Esophagus squamous epithelium (tissue), 5 donors: ENCODE measurements at regions not wholly inside any gene's neighbourhood (a gene's known extent, or its start where the extent isn't known, plus 50 kb on each side); places are given as distances from the start of the nearest gene placed in this dataset.

Experiments used
- DNase-seq: peaks from one replicate; lab custom pipeline; 2025; lab: John Stamatoyannopoulos, UW
- H3K27ac ChIP-seq, 4 donors: fragments of 200-600 bp; sonication (generic); one replicate each; pipeline ENCODE4 v1.5.1; 2016 to 2019; ENCODE audit warnings: mild to moderate bottlenecking in 1 of 4
- H3K27me3 ChIP-seq, 4 donors: fragments of 200-600 bp; sonication (generic); 1 replicate in 3 of 4; 2 replicates in 1 of 4; pipeline versions ENCODE4 v1.5.1 to v1.6.0; 2017 to 2021; ENCODE audit warnings: antibody characterized with exemption in 1 of 4
- H3K36me3 ChIP-seq, 3 donors: fragments of 200-600 bp; sonication (generic); one replicate each; pipeline ENCODE4 v1.5.1; 2016 to 2019
- H3K4me1 ChIP-seq, 3 donors: fragments of 200-600 bp; sonication (generic); one replicate each; pipeline ENCODE4 v1.5.1; 2017 to 2019
- H3K4me3 ChIP-seq, 4 donors: fragments of 200-600 bp; sonication (generic); 1 replicate in 3 of 4; 2 replicates in 1 of 4; pipeline ENCODE4 v1.5.1; 2016 to 2019; ENCODE audit warnings: mild to moderate bottlenecking in 2 of 4, moderate library complexity in 1 of 4
- H3K9me3 ChIP-seq, 3 donors: fragments of 200-600 bp; sonication (generic); one replicate each; pipeline ENCODE4 v1.5.1; 2016 to 2019
- POLR2A ChIP-seq, 4 donors: fragments of 450-650 bp; IDR thresholded peaks; one replicate each; pipeline ENCODE4 v1.6.1; 2017; ENCODE audit warnings: antibody characterized with exemption in 4 of 4, mild to moderate bottlenecking in 4 of 4, moderate library complexity in 3 of 4
- WGBS, 2 donors: methylation state at CpG; one replicate each; pipeline ENCODE4 v1.1.5; 2018; 5-methylcytosine and 5-hydroxymethylcytosine counted together
- intact Hi-C: fragments of 100-400 bp; cut with DNase I; formaldehyde crosslinking; loops from one replicate; pipeline ENCODE4 v1.15.0; 2022
- TF ChIP-seq, protein P1 (sequence below), 6 experiments: fragments of 450-650 bp in 4 of 6; fragments of 200-600 bp in 2 of 6; sonication (generic) in 2 of 6; IDR thresholded peaks; one replicate each; pipeline ENCODE4 v1.5.1; 2016 to 2019; ENCODE audit warnings: antibody characterized with exemption in 6 of 6, mild to moderate bottlenecking in 4 of 6, moderate library complexity in 4 of 6
- donor health status: DM: yes; HTN: yes; CAD: no.

- TF ChIP-seq, protein P1, sequence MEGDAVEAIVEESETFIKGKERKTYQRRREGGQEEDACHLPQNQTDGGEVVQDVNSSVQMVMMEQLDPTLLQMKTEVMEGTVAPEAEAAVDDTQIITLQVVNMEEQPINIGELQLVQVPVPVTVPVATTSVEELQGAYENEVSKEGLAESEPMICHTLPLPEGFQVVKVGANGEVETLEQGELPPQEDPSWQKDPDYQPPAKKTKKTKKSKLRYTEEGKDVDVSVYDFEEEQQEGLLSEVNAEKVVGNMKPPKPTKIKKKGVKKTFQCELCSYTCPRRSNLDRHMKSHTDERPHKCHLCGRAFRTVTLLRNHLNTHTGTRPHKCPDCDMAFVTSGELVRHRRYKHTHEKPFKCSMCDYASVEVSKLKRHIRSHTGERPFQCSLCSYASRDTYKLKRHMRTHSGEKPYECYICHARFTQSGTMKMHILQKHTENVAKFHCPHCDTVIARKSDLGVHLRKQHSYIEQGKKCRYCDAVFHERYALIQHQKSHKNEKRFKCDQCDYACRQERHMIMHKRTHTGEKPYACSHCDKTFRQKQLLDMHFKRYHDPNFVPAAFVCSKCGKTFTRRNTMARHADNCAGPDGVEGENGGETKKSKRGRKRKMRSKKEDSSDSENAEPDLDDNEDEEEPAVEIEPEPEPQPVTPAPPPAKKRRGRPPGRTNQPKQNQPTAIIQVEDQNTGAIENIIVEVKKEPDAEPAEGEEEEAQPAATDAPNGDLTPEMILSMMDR (IDR thresholded peaks at IDR 0.05), result no peak
- no peak for TF ChIP-seq POLR2A (IDR thresholded peaks at IDR 0.05)
- Histone ChIP-seq H3K9me3 (no peaks in the 10 kb centered on the region), H3K4me3 (no peak overlapping the region), H3K36me3 (no peaks in the 10 kb centered on the region), H3K27ac (no peak overlapping the region), H3K4me1 (no peaks in the 10 kb centered on the region), H3K27me3 (no peaks in the 10 kb centered on the region)
- WGBS, 2 donors, result 74 to 82% methylated on average over 6 of the region's 6 CpGs
- intact Hi-C loops, result no loop called here
- DNase-seq, result no peak
Measured at GRCh38 chr4:154143720-154144119, 347.9 kb downstream of the DCHS2 start.

DNA sequence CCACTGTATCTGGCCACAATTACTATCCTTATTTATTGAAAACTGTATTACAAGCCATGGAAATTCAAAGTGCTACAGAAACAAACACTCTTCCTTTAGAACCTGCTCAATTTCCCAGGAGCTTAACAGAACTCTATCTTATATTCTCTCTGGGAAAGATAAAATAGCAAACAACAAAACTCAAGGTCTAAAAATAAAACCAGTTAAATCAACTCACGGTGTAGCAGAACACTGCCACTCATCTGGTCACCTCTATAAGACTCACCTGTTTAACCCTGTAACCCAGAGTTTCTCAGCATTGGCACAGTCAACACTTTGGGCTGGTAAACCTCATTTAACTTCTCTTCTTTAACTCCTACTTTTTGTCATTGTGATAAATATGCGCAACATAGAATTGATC is 348.9 kb downstream of the DCHS2 start:
- TF ChIP-seq, protein P1 (IDR thresholded peaks at IDR 0.05), result no peak
- no peak for TF ChIP-seq POLR2A (IDR thresholded peaks at IDR 0.05)
- H3K27me3 ChIP-seq, result no peaks in the 10 kb centered on the region
- intact Hi-C loops, result no loop called here
- 74 to 84% methylated on average over 2 of the region's 2 CpGs for WGBS, 2 donors
- no peak for DNase-seq
- no peaks in the 10 kb centered on the region for H3K4me1 ChIP-seq
- no peak overlapping the region for H3K4me3 ChIP-seq
- H3K36me3 ChIP-seq, result no peaks in the 10 kb centered on the region
- H3K9me3 ChIP-seq, result no peaks in the 10 kb centered on the region
- no peak overlapping the region for H3K27ac ChIP-seq

GRCh38 chr4:154140869-154141268 is 350.7 kb downstream of the DCHS2 start:
- Histone ChIP-seq H3K36me3 (no peaks in the 10 kb centered on the region), H3K4me3 (no peak overlapping the region), H3K4me1 (no peaks in the 10 kb centered on the region), H3K27me3 (no peaks in the 10 kb centered on the region), H3K27ac (no peak overlapping the region), H3K9me3 (no peaks in the 10 kb centered on the region)
- TF ChIP-seq, protein P1 (IDR thresholded peaks at IDR 0.05), result no peak
- TF ChIP-seq POLR2A (IDR thresholded peaks at IDR 0.05), result no peak
- intact Hi-C loops, result no loop called here
- DNase-seq, result no peak
- WGBS, 2 donors, result 64 to 77% methylated on average over 3 of the region's 3 CpGs

GRCh38 chr4:154137320-154137905 is 348.5 kb upstream of the SFRP2 start:
- no peak overlapping the region for H3K27ac ChIP-seq
- intact Hi-C loops, result no loop called here
- TF ChIP-seq POLR2A (IDR thresholded peaks at IDR 0.05), result no peak
- TF ChIP-seq, protein P1 (IDR thresholded peaks at IDR 0.05), result no peak
- H3K36me3 ChIP-seq, result no peaks in the 10 kb centered on the region
- H3K4me1 ChIP-seq, result no peaks in the 10 kb centered on the region
- H3K9me3 ChIP-seq, result no peaks in the 10 kb centered on the region
- WGBS, 2 donors, result 34 to 69% methylated on average over 2 to 3 of the region's 3 CpGs
- no peak for DNase-seq
- H3K27me3 ChIP-seq, result no peaks in the 10 kb centered on the region
- H3K4me3 ChIP-seq, result no peak overlapping the region

- Histone ChIP-seq H3K27me3 (no peaks in the 10 kb centered on the region), H3K4me3 (no peak overlapping the region), H3K27ac (no peak overlapping the region), H3K9me3 (no peaks in the 10 kb centered on the region), H3K36me3 (no peaks in the 10 kb centered on the region), H3K4me1 (no peaks in the 10 kb centered on the region)
- 88 to 89% methylated on average over 18 of the region's 18 CpGs for WGBS, 2 donors
- intact Hi-C loops, result no loop called here
- DNase-seq, result no peak
- TF ChIP-seq POLR2A (IDR thresholded peaks at IDR 0.05), result no peak
- TF ChIP-seq, protein P1 (IDR thresholded peaks at IDR 0.05), result no peak
Measured at GRCh38 chr4:154135576-154135975, 346.7 kb upstream of the SFRP2 start.
